GM23248 (cell line): ENCODE measurements at regions not wholly inside any gene's neighbourhood (a gene's known extent, or its start where the extent isn't known, plus 50 kb on each side); places are given as distances from the start of the nearest gene placed in this dataset.

Experiments used
- EZH2 ChIP-seq: fragments of 200-600 bp; sonication (generic); IDR thresholded peaks from 2 replicates; pipeline ENCODE4 v1.6.1; 2018; ENCODE audit warnings: antibody characterized with exemption, mild to moderate bottlenecking; ENCODE audit not compliant: insufficient read depth, poor library complexity, severe bottlenecking
- EZH2phosphoT487 ChIP-seq: fragments of 200-600 bp; sonication (generic); IDR thresholded peaks from 2 replicates; pipeline ENCODE4 v1.6.1; 2018; ENCODE audit warnings: antibody characterized with exemption, moderate library complexity, mild to moderate bottlenecking, low read depth; ENCODE audit not compliant: insufficient read depth

DNA sequence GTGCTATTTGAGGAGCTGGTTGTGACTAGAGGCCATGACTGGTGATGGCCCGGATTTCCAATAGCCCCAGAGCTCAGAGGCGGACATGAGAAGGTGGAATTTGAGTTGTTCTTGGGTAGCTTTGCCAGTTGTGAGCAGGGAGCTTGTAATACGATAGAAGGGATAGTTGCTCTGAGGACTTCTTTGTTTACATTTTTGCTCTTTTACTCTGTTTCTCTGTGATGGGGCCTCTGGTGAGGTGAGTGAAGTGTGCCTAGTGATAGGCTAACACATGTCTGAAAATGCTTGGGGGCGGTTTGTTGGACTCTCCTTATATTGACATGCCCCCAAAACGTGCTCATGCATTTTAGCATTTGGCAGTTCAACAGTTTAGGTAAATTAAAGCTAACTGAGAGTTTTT is 365.1 kb downstream of the DDX10 start:
- TF ChIP-seq EZH2phosphoT487 (no peak), EZH2 (no peak)
